GM19467 (cell line): ENCODE measurements at regions not wholly inside any gene's neighbourhood (a gene's known extent, or its start where the extent isn't known, plus 50 kb on each side); places are given as distances from the start of the nearest gene placed in this dataset.

Experiments
- ATAC-seq: cut with Tn5 transposase; IDR thresholded peaks from one replicate; pipeline ENCODE4 v1.9.1; 2021; ENCODE audit warnings: mild to moderate bottlenecking, moderate library complexity; ENCODE audit not compliant: unreplicated experiment

DNA sequence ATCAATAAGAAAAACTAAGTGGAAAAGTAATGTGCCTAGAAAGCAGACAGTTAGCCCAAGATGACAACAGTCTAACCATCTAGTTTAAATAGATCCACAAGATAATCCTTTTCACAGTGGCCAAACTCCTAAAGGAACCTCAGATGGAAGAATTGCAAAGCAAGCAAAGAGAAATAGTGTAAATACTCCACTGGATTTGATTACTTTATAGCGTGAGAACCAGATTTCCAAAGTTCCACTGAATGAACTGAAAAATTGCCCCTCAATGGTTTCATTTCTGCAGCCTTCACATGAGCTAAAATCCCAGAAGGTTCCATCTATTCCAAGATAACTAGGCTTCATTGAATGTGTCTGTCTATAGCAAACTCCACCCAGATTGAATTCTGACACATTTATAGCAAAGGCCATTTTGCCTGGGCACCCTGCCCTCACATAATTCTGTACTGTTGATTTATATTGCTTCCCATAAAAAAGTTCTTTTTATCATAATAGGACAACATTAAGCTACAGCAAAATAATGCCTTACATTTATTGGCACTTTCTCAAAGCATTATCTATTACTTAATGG is 129.7 kb upstream of the THBS1 start:
- no peak for ATAC-seq

DNA sequence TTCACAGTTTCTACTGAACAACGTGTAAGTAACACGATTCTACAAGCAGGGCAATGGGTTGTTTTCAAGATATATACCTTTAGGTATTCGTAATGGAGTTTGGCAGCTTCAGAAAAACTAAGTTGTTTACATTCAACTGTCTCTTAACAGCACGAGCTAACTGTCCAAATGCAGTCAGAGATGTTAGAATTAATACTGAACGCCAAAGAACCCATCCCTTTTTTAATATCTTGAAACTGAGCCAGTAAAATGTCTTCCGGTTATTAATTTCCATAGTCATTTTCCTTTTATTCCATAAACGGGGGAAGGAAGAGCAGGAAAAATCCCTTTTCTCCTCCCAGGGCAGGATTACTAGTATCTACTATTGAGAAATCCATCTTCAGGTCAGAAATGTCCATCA is 129.0 kb upstream of the THBS1 start:
- ATAC-seq = no peak

DNA sequence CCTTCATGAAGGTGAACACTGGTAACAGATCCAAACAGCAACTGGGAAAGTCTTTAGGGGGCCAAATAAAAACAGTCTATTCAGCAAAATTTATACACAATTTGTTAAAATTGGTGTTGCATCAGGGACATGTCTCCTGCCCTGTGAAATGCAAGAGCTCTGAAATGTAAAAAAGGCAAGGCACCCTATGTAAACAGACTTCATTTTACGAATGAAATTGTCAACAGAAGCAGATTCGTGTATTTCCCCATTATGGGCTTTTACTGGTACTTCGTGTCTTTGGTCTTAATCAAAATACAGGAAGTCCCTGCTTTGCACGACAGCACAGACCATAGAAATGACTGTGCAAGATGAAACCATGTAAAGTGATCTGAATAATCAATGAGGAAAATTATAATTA is 127.3 kb upstream of the THBS1 start:
- ATAC-seq = no peak

DNA sequence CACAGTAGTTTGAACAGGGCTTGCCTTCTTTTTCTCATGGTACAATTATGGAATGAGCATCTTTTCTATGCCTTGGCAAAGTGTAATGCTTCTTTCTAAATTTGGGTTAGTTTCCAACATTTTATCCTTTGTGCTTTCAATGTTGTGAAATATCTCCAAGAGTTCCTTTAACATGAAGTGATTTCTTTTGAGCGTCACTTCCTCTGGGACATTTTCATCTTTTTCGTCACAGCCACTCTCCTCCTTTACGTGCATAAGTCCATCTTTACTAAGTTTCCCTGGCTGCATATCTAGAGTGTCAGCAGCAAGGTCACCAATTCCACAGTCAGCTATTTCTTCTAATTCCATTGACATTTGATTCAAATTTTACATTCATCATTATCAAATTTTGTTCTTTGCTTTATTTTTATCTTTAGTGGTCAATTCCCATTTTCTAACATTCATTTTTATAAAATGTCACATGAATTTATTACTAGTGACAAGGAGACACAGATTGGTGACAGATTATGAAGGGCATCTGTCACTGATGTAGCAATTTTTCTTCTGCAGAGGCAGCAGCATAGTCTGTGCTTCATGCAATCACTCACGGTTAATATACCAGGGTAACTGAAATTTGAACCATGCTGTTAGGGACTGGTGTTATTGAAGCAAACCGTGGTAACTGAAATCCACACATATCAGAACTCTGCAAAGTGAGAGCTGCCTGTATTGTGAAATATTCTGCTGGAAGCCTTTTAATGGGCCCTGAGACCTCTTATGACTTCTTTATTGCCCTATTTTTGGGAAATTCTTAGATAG is 126.5 kb upstream of the THBS1 start:
- ATAC-seq = no peak

DNA sequence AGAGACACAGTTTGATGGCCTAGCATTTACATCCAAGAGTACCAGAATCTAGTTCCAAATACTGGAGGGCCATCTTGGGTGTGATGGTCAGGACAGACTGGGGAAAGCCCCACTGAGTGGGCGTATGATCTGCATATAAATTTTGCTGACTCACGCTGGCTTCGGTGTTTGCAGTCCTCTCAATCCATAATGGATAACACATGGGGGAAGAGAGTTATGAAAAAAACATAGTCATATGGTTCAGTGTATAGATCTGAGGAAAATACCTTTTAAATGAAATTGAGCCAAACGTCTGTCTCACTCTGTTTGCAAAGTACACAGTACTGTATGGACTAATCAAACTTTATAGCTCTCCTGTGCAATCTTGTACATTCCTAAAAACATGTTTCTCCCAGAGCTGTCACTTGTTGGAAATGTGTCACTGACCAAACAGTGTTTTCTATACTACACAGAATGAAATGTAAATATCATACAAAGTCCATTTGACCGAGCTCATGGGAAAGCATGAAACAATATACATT is 125.3 kb upstream of the THBS1 start:
- ATAC-seq = no peak

DNA sequence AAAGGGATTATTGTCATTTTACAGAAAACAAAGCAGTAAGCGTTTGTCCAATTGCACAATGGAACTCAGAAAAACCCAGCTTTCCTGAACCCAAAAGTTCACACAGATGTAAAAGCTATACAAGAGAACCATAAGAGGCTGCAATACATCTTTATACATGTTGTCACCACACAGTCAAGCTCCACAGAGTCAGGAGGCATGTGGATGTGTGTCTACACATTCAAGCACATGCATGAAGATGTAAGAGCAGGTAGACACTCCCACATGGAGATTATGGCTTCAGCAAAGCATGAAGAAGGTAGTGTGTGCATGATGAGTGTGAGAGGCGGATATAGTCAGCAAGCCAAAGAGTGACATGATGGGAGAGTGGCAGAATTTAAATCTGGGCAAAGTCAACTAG is 124.7 kb upstream of the THBS1 start:
- ATAC-seq = no peak

DNA sequence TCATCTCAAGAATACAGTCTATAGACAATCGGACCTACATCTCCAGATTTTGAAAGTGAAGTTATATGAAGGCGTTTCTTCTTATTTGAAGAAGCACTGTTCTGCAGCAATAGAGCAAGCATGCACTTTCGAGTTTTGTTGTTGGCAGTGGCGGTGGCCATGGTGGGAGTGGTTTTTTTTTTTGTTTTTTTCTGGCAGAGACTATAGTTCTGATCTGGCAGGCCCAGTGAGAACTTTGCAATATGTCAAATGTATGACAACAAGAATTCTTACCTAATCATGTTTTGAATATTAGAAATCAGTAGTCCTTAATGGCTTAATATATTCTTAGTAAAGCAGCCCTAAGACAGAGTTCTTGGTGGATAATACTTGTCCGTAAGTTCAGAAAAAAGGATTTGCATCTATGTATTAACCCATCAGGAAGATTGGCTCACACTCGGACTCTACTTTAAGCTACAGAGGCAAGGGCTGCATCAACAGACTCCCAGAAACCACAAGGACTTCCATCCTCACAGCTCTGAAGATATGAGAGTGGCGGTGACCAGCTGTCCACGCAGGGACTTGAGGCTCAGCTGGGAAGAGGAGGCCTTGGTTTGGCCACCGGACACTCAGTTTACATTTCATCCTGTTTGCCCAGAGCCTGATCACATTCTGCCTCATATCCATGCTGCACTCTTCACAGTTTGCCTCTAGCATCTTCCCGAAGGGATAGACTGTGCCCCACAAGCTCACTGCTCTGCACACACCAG is 124.1 kb upstream of the THBS1 start:
- no peak for ATAC-seq

DNA sequence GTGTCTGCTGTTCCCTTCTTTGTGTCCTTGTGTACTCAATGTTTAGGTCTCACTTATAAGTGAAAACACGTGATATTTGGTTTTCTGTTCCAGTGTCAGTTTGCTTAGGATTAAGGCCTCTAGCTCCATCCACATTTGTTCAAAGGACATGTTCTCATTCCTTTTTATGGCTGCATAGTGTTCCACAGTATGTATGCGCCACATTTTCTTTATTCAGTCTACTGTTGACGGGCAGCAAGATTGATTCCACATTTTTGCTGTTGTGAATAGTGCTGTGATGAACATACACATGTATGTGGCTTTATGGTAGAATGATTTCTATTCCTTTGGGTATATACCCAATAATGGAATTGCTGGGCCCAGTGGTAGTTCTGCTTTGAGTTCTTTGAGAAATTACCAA is 122.7 kb upstream of the THBS1 start:
- no peak for ATAC-seq

DNA sequence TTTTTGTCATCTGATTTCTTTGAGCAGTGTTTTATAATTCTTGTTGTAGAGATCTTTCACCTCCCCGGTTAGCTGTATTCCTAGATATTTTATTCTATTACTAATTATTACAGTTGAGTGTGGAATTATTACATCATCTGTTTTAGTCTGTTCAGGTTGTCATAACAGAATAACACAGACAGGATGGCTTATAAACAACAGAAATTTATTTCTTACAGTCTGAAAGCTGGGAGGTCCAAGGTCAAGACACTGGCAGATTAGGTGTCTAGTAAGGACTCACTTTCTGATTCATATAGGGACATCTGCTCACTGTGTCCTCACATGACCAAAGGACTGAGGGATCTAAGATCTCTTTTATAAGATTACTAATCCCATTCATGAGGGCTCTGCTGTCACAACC is 121.3 kb upstream of the THBS1 start:
- ATAC-seq = no peak

DNA sequence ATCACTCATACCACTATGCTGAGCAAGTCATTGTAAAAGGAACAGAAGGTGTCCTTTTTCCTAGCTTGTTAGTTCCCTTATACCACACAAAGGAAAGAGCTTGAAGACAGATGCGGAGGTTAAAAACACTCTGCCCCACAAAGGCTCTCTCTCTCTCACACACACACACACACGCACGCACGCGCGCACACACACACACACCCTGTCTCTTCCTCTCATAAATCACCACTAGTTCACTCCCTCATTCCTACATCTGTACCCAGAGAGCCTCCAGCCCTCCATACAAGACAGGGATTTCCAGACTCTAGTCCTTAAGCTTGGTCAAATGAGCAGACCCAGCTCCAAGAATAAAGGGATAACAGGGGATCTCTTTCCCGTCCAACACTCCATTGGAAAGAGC is 120.1 kb upstream of the THBS1 start:
- ATAC-seq = no peak

DNA sequence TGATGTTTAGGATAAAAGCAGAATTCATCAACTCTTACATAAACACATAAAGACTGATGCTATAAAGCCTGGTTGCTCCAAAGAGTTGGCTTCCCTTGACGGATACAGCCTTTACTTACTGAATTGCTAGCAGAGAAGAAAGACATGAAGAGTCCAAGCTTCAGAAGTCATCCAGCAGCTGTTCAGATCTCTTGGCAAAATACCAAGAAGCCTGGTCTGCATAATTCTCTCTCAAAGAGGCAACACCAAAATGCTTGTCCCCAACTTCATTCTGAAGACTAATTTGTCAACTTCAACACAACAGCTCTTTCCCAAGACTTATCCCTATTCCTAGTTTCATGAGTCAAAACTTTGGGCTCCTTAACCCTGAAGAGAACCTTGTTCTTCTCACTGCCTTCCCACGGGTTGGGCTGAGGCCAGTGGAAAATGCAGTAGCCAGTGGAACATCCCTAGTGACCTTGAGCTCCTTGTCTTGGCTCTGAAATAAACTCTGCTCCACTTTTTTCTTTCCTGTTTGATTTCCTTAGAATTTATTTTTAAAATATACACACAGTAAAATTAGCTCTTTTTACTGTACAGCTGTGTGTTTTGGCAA is 119.2 kb upstream of the THBS1 start:
- no peak for ATAC-seq

DNA sequence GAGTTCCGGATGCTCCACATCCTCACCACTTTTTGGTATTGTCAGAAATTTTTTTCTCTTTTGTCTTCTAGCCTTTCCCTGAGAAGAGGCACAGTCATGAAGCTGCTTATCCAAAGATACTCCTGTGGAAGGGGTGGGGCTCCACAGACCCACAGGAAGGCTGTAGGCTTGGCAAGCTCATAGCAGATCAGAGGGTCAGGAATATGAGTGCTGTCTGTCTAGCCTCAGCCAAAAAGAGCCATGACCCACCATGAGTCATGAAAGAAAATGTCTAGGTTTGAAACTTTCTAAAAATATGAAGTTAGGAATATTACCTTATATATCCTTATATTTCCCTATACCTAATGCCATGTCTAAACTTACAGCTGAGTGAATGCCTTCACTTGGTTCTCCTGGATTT is 118.2 kb upstream of the THBS1 start:
- ATAC-seq = no peak

DNA sequence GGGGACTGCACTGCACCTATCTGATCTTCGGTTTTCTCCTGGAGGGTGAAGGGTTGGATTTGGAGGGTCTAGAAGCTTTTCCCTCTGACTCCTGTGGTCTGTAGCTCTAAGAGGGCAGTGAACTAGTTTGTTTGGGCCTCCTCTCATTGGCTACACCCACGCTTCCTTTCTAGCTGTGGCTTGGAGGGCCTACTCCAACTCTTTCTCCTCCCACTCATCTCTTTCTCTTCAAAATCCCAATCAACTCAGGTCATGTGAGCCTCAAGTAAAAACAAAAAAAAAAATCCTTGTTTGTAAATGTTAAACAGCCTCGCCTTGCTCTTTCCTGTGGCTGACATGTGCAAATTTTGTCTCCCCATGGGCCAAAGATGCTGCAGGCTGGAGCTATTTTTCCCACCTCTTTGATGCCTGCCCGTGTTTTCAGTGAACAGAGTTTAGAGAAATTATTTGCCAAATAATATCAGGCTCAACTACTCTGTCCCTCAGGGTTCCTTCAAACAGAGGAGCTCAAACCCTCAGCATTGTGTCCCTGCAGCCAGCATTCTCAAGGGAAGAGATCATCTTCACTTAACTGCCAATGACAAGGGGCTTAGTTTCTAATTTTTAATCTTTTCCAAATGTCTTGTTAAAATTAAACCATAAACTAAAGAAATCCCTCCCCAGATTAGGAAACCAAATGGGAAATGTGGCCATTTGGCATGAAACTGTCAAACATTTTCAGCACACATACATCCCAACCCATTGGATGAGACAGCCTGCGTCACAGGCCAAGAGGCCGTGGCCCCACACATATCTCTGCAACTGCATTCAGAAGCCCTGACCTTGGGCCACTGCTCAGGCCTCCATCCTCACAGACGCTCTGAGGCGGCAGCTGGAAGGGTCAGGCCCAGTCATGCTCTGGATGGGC is 114.8 kb upstream of the THBS1 start:
- no peak for ATAC-seq

DNA sequence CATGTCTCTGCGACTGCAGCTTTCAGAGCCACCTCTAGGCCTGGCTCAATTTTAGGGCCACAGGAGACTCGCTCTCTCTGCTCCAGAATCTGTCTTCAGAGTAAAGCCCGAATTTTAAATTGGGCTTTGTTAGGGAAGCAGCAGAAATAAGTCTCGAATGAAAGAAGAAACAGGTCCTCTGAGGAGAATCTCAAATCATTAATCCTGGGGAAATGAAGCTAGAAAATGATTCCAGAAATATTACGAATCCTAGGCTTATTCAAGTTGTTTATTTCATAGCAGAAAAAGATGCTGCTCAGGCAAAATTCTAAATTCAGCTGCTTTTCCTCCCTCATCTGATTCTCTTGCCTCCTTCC is 114.2 kb upstream of the THBS1 start:
- no peak for ATAC-seq

DNA sequence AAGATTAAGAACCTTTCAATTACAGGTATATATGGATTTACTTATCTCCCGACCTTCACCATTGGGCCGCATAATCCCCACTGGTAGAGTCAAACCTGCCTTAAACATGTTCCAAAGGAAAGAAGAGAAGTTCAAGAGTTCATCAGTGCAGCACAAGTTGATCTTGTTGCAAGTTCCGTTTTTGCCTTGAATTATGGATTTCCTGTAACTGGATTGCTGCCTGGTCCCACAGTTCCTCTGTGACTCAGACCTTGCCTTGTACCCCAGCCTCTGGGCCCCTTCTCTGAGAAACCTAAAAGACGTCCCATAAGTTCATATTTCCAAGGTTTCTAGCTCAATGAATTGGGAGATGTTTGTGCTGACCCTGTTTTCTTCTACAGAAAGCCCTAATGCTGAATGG is 112.5 kb upstream of the THBS1 start:
- no peak for ATAC-seq

DNA sequence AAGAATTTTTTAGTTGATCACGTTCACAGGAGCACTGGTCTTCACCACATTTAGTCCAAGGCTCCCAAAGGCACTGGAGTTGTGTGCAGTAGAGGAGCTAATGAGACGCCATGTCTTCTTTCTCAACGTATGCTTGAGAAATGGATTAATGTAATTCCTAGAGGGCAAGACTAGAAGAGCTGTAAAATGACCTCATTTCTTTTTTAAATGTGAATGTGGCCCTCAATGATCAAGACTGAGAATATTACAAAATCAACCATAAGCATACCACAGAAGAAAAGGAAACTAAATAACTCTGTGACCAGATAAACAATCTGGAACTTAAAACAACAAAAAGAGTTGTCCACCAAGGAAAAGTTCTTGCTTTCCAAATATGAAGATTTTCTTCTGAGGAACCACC is 112.1 kb upstream of the THBS1 start:
- no peak for ATAC-seq

DNA sequence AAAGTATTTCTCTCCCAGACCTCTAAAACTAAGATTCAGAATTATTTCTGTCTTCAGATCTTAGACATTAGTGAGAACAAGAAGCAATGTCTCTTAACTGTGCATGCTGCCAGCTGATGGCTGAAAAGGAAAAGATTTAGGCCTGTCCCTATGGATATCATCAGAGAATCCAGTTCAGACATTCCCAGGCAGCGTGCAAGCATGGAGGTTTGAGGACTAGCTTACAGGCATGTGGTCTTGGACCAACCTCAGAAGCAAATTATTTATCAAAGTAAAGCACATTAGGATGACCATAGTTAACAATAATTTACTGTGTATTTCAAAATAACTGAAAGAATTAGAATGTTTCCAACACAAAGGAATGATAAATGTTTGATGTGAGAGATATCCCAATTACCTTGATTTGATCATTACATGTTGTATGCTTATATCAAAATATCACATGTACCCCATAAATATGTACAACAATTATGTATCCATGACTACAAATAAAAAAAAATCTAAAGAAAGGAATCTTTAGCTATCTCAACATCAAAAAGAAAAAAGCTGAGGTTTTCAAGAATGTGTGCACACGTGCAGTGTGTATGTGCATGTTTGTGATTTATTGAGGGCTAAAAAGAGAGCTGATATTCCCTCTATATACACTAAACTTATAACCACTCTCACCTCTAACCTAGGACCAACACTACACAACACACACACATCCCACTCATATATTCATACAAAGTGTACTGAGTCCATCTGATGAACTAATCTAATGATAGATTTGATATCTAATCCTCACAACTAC is 108.9 kb upstream of the THBS1 start:
- no peak for ATAC-seq

DNA sequence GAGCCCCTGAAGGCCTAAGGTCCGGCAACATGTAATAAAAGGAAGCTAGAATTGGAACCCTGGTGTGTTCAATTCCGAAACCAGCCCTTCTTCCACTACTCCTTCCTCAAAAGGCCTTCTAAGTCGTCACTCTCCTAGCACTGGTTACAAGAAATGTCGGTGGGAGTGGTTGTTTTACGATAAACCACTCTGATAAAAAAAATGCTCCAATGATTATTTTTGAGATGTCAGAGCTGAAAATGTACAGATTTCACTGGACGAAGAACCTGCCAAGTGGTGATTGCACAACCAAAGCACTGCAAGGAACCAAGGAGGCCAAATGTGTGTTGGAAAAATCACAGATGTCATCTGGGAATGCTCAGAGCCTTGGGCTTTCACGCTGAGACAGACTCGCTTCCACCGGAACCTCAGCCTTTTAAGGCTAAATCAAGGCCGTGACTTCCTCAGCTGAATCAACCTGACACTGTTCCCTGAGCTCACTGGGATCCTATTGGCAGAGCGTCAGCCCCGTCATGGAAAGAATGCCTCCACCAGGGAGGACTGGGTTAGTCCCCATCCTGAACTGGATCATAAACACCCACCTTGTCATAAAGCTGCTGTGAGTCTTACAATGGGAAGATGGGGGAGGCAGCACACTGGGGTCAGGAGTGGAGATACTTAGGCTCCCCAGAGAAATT is 108.1 kb upstream of the THBS1 start:
- no peak for ATAC-seq

DNA sequence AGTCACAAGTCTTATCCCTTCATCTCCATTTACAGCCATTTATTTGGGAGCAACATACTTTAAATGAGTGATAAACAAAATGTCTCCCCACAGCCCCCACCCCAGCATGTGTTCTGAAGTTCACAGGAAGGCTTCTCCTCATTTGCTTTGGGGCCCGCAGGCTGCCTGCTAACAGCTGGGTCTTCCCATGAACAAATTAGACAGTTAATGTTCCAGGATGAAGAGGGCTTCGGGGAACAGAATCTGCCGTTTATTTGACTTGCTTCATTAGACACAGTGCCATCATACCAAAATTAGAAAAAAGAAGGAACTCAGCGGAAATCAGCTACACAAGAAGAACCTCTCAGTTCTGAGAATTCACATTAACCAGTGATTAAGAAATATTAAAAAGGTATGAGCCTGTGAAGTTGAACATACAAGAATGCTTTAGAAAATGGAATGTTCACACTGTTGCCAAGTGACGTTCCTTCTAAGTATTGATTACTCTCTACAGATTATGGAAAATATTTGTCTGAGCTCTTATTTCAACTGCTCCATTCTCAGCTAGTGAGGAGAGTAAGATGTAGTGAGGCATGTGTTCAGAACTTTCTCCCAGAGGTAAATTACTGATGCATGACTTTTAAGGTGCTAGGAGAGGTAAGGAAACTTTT is 107.5 kb upstream of the THBS1 start:
- no peak for ATAC-seq
